ENCODE measurements at regions not wholly inside any gene's neighbourhood (a gene's known extent, or its start where the extent isn't known, plus 50 kb on each side); places are given as distances from the start of the nearest gene placed in this dataset.
"Not testable (repeated sequence)": the region's sequence is repeated elsewhere in the genome, so short reads cannot be mapped to it uniquely, and the experiment has no call there.

- DNase-seq (ENCODE audit: low read depth): no peak
Observed at GRCh38 chr18:10353791-10354190, 100.6 kb upstream of the APCDD1 start.

DNA sequence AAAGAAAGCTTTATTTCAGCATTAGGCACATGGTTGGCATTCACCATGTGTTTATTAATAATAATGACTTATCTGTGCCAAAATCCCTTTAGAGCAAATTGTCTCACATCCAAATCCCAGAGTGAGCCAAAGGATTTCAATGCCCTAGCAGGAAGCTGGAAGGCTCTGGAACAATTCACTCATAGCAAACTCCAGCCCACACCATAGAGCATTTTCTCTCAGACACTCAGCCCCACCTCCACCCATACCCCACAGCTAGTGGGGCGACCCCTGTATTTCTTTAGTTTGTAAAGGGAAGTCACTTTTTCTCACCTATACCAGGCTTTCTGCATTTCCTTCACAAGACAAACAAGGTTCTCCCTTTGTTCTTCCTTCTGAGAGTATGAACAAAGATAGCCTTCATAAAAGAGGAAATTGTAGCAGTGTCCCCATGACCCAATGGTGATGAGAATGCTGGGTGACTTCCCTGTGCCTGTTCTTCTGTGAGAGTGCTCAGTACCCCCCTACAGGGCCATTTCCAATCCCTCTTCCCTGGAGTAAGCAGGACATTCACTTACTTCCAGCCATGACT is 100.1 kb upstream of the APCDD1 start:
- no peak for DNase-seq (ENCODE audit: low read depth)

- DNase-seq (ENCODE audit: low read depth): no peak
Observed at GRCh38 chr18:10354890-10355289, 99.5 kb upstream of the APCDD1 start.

DNA sequence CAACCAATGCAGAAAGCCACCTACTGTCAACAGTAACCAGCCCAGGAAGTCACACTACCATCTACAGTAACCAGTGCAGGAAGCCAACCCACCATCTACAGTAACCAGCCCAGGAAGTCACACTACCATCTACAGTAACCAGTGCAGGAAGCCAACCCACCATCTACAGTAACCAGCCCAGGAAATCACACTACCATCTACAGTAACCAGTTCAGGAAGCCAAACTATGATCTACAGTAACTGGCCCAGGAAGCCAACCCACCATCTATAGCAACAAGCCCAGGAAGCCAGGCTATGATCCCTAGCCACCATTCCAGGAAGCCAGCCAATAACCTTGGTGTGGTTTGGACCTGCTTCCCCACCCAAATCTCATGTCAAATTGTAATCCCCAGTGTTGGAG is 97.4 kb upstream of the APCDD1 start:
- not testable (repeated sequence) for DNase-seq (ENCODE audit: low read depth)

GRCh38 chr18:10361660-10362059 is 92.8 kb upstream of the APCDD1 start:
- DNase-seq (ENCODE audit: low read depth): no peak

DNA sequence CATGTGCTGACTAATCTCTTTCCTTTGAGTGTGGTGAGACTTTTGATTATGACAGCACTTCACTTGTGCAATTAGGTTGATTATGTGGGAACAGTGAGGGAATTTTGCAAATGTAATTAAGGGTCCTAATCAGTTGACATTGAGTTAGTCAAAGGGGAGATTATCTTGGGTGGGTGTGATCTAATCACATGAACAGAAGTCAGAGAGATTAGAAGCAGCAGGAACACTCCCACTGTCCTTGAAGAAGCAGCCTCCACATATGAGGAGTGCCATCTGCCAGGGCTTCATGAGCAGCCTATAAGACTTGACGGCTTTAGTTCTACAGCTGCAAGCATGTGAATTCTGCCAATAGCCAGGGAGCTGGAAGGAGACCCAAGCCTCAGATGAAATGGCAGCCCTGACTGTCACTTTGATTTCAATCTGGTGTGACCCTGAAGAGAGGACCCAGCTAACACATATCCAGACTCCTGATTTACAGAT is 89.4 kb upstream of the APCDD1 start:
- DNase-seq (ENCODE audit: low read depth): no peak

GRCh38 chr18:10365901-10366300 is 88.5 kb upstream of the APCDD1 start:
- no peak for DNase-seq (ENCODE audit: low read depth)

DNA sequence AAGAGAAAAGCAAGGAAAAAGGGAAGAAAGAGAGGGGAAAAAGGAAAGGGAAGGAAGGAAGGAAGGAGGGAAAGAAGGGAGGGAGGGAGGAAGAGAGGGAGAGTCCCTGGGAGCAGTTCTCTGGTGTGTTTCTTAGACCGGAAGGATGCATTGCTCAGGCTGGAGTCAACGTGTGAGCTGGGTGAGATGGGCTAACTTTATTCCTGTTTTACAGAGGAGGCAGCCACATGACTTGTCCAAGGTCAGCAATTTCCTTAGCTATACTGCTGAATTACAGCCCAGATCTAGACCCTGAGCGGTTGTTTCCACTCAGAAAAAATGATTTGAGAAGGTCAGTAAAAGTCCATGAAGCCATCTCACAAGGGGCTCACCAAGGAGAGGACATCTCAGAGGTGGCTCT is 86.6 kb upstream of the APCDD1 start:
- no peak for DNase-seq (ENCODE audit: low read depth)

DNA sequence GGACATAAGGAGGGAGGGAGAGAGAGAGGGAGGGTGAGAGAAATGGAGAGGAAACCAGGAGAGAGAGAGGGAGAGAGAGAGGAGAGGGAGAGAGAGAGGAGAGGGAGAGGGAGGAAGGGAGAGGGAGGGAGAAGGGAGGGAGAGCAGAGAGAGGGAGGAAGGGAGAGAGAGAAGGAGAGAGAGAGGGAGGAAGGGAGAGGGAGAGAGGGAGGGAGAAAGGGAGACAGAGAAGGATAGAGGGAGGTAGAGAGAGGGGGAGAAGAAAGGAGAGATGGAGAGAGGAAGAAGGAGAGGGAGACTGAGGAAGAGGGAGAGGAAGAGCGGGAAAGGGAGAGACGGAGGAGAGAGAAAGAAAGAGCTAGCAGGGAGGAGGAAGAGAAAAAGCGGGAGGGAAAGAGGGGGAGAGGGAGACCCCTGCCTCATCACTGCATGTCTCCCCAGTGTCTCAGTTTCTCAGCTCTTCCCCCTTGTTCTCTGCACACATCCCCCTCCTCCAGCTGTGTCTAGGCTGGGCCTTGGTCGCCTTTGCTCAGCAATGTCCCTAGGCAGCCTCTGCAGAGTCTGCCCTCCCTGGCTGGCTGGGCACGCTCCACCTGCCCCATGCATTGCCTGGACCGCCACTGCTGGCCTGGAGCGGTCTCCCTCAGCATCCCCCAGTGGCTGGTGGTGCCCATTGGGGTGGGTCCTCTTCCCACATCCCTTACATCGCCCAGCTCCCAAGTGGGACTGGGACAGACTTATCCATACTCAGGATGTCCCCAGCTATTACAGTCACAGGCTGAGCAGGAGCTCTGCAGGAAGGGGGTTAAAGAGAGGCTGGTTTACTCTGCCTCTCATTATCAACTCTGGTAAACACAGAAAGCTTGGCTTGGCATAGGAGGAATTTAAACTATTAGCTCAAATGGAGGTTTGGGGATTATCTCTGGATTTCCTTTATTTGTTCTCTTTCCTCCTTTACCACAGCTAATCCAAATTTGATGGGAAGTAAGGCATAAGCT is 85.7 kb upstream of the APCDD1 start:
- DNase-seq (ENCODE audit: low read depth): no peak

DNA sequence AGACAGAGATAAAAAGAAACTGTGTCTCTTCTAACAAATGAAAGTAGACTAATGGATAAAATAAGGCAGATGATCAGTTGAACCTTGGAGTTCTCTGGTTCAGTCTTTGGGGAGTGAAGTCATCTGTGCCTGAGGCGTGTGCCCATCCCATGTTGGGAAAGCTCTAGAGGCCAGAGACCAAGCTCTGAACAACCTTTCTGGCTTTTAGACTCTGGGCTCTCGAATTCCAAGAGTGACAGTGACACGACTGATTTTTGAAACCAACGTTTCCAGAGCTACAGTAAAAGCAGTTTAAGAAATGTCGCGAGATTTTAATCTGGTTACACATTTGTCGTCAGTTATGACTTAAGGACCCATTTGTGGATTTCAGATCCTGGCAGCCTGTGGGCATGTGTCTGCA is 83.7 kb upstream of the APCDD1 start:
- no peak for DNase-seq (ENCODE audit: low read depth)

GRCh38 chr18:10371165-10371564 is 83.3 kb upstream of the APCDD1 start:
- DNase-seq (ENCODE audit: low read depth): no peak

DNA sequence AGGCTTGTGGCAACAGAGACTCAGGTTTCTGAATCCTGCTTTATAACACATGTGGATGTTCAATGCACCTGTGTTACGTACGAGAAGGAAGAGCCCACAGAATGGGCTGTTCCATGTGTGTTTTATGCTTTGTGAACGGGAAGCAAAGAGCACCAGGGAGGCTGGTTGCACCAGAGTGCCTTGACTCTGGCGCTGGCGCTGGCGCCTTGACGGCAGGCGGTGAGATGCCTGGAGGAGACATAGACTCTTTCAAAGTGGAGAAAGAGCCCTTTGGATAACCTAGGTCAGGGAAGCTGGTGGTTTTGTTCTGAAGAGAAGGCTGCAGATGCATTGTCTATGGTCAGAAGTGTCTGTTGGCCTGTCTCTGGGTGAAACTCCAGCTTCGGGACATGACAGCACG is 80.2 kb upstream of the APCDD1 start:
- DNase-seq (ENCODE audit: low read depth): no peak

DNA sequence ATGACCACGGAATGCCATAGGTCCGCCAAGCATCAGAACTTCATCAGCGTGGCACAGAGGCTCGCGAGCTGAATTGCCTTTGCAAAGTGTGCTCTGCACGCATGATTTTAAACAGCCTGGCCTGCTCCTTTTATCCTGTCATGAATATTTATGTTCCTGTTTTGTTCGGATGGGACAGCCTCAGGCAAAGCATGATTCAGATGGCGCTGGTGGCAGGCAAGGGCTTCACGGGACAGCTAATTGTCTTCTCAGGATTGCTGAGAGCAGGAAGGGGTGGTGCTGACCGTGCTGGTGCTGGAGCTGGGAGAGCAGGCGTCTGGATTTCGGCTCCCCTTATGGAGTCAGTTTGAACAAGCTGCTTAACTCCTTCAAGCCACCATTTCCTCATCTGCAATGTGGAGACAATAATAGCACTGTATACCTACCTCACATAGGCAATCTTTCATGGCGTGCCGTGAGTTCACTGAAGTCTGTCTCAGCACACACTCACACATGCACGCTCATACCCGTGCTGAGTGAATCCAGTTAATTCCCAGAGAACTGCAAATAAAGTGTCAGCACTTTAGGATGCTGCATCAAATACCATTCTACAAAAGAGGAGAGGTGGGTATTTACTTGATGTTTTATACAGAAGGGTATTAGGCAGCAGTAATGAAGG is 79.7 kb upstream of the APCDD1 start:
- no peak for DNase-seq (ENCODE audit: low read depth)

DNA sequence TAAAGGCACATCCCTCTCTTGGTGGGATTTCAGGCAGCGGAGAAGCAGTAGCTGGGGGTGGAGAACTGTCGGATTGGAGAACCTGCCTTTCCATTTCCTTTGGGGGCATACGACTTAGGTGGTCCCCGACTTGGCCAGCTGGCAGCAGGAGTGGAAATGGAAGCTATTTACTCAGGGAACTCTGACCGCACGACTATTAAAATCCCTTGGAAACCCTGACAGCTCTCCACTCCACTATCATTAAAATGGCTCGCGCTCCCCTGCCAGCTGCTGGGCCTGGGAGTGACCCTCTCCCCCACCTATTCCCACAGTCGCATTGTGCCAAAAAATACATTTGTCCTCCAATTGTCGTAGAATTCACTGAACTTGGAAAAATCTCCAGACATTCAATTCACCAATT is 77.7 kb upstream of the APCDD1 start:
- DNase-seq (ENCODE audit: low read depth): no peak

- no peak for DNase-seq (ENCODE audit: low read depth)
Observed at GRCh38 chr18:10377956-10378355, 76.5 kb upstream of the APCDD1 start.

DNA sequence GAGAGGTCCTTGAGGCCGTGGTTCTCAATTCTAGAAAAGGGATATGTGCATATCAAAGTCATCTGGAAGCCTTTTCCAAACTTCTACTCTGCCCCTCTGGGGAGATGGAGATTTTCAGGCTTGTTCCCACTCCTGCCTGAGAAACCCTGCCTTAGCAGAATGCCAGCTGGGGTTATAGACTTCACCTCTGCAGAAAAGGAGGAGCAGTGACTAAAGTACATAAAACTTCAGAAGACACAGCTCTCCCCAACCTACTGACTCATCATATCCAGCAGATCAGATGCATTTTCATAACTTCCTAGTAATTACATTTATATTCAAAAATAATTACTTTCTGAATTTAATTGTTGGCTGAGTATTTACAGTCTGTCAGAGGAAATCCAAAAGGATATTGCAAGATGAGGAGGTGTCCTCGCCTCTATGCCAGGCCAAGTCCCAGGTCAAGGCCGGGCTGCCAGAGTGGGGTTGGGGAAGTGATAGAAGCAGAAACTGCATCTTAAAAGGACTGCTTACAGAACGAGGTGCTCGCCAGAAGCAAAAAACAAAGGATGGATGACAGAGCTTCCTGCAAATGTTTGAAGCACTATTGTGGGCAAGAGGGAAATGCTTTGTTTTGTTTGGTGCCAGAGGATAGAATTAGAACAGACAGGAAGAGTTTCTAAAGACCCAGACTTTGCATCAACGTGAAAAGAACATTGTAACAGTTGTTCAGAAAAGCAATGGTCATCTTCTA is 75.6 kb upstream of the APCDD1 start:
- DNase-seq (ENCODE audit: low read depth): no peak

DNA sequence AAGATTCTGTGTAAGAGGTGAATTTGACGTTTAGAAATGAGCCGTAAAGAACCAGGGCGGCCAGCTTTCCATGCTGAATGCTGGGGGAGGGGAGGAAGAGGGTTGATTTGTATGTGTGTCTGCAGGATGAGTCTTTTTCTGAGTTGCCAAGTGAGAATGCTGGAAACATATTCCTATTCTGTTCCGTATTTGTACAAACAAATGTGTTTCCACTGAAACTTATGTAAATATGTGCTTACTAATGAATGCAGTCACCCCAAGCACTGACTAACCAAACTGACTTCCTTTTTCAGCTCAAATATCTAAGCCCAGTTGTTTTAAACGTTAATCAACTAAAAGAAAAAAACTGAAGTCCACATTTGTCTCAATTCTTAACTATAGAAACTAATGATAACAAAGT is 74.9 kb upstream of the APCDD1 start:
- DNase-seq (ENCODE audit: low read depth): no peak

DNA sequence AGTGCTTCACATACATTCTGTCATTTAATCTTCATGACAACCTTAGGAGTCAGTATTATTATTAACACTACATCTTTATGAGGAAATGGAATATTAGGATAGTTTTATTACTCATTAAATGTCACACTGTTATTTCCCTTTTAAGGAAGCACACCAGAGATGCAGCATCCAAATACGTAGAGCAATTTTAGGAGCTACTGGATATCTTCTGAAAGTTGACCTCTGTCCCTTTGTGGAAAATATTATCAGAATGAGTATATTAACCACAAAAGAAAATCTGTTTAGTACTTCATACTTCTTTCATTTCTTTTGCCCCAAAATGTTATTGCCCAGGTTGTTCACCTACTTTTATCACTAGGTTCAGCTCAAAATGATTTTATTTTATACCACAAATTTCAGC is 72.9 kb upstream of the APCDD1 start:
- DNase-seq (ENCODE audit: low read depth): no peak

GRCh38 chr18:10381951-10382350 is 72.5 kb upstream of the APCDD1 start:
- no peak for DNase-seq (ENCODE audit: low read depth)

GRCh38 chr18:10386049-10386448 is 68.4 kb upstream of the APCDD1 start:
- no peak for DNase-seq (ENCODE audit: low read depth)

GRCh38 chr18:10386956-10387355 is 67.5 kb upstream of the APCDD1 start:
- no peak for DNase-seq (ENCODE audit: low read depth)

- no peak for DNase-seq (ENCODE audit: low read depth)
Observed at GRCh38 chr18:10387399-10387798, 67.0 kb upstream of the APCDD1 start.
